ENCODE measurements at regions not wholly inside any gene's neighbourhood (a gene's known extent, or its start where the extent isn't known, plus 50 kb on each side); places are given as distances from the start of the nearest gene placed in this dataset.

- Histone ChIP-seq H3K27me3 (ENCODE audit: control insufficient read depth, insufficient read depth, low read length) (no peaks in the 10 kb centered on the region), H3K4me1 (ENCODE audit: control insufficient read depth, insufficient read depth, low read length) (no peaks in the 10 kb centered on the region), H3K9me3 (ENCODE audit: control insufficient read depth, low read length) (no peaks in the 10 kb centered on the region), H3K4me3 (ENCODE audit: low read length) (no peak overlapping the region), H3K9ac (ENCODE audit: low read length) (no peak overlapping the region), H3K36me3 (ENCODE audit: control insufficient read depth, insufficient read depth, low read length) (no peaks in the 10 kb centered on the region)
Measured at GRCh38 chr5:8176101-8176693, 307.2 kb downstream of the MTRR start.

- Histone ChIP-seq H3K36me3 (ENCODE audit: control insufficient read depth, insufficient read depth, low read length) (no peaks in the 10 kb centered on the region), H3K9ac (ENCODE audit: low read length) (no peak overlapping the region), H3K4me1 (ENCODE audit: control insufficient read depth, insufficient read depth, low read length) (no peaks in the 10 kb centered on the region)
Measured at GRCh38 chr5:8184455-8185063, 315.6 kb downstream of the MTRR start.

GRCh38 chr5:8185852-8186251, 316.9 kb downstream of the MTRR start:
- Histone ChIP-seq H3K9me3 (ENCODE audit: control insufficient read depth, low read length) (no peaks in the 10 kb centered on the region), H3K4me3 (ENCODE audit: low read length) (no peak overlapping the region), H3K4me1 (ENCODE audit: control insufficient read depth, insufficient read depth, low read length) (no peaks in the 10 kb centered on the region), H3K27me3 (ENCODE audit: control insufficient read depth, insufficient read depth, low read length) (no peaks in the 10 kb centered on the region), H3K9ac (ENCODE audit: low read length) (no peak overlapping the region), H3K36me3 (ENCODE audit: control insufficient read depth, insufficient read depth, low read length) (no peaks in the 10 kb centered on the region)

More at GRCh38 chr5:8184455-8185063, 315.6 kb downstream of the MTRR start:
- no peaks in the 10 kb centered on the region for H3K9me3 ChIP-seq (ENCODE audit: control insufficient read depth, low read length)
- H3K27me3 ChIP-seq (ENCODE audit: control insufficient read depth, insufficient read depth, low read length) = no peaks in the 10 kb centered on the region
- no peak overlapping the region for H3K4me3 ChIP-seq (ENCODE audit: low read length)

GRCh38 chr5:8188874-8189565, 320.1 kb downstream of the MTRR start:
- Histone ChIP-seq H3K4me1 (ENCODE audit: control insufficient read depth, insufficient read depth, low read length) (no peaks in the 10 kb centered on the region), H3K9me3 (ENCODE audit: control insufficient read depth, low read length) (no peaks in the 10 kb centered on the region), H3K4me3 (ENCODE audit: low read length) (no peak overlapping the region), H3K27me3 (ENCODE audit: control insufficient read depth, insufficient read depth, low read length) (no peaks in the 10 kb centered on the region), H3K36me3 (ENCODE audit: control insufficient read depth, insufficient read depth, low read length) (no peaks in the 10 kb centered on the region), H3K9ac (ENCODE audit: low read length) (no peak overlapping the region)

GRCh38 chr5:8192840-8193239, 323.9 kb downstream of the MTRR start:
- Histone ChIP-seq H3K9ac (ENCODE audit: low read length) (no peak overlapping the region), H3K27me3 (ENCODE audit: control insufficient read depth, insufficient read depth, low read length) (no peaks in the 10 kb centered on the region), H3K4me1 (ENCODE audit: control insufficient read depth, insufficient read depth, low read length) (no peaks in the 10 kb centered on the region), H3K36me3 (ENCODE audit: control insufficient read depth, insufficient read depth, low read length) (no peaks in the 10 kb centered on the region), H3K4me3 (ENCODE audit: low read length) (no peak overlapping the region), H3K9me3 (ENCODE audit: control insufficient read depth, low read length) (no peaks in the 10 kb centered on the region)

GRCh38 chr5:8196061-8196460, 327.1 kb downstream of the MTRR start:
- H3K27me3 ChIP-seq (ENCODE audit: control insufficient read depth, insufficient read depth, low read length) = no peaks in the 10 kb centered on the region
- no peak overlapping the region for H3K9ac ChIP-seq (ENCODE audit: low read length)
- no peaks in the 10 kb centered on the region for H3K9me3 ChIP-seq (ENCODE audit: control insufficient read depth, low read length)
- H3K4me1 ChIP-seq (ENCODE audit: control insufficient read depth, insufficient read depth, low read length) = no peaks in the 10 kb centered on the region
- H3K36me3 ChIP-seq (ENCODE audit: control insufficient read depth, insufficient read depth, low read length) = no peaks in the 10 kb centered on the region
- H3K4me3 ChIP-seq (ENCODE audit: low read length) = no peak overlapping the region

GRCh38 chr5:8208307-8208706, 339.4 kb downstream of the MTRR start:
- Histone ChIP-seq H3K27me3 (ENCODE audit: control insufficient read depth, insufficient read depth, low read length) (no peaks in the 10 kb centered on the region), H3K9ac (ENCODE audit: low read length) (no peak overlapping the region), H3K36me3 (ENCODE audit: control insufficient read depth, insufficient read depth, low read length) (no peaks in the 10 kb centered on the region), H3K4me3 (ENCODE audit: low read length) (no peak overlapping the region), H3K9me3 (ENCODE audit: control insufficient read depth, low read length) (no peaks in the 10 kb centered on the region), H3K4me1 (ENCODE audit: control insufficient read depth, insufficient read depth, low read length) (no peaks in the 10 kb centered on the region)

GRCh38 chr5:8209500-8209899, 340.6 kb downstream of the MTRR start:
- Histone ChIP-seq H3K4me3 (ENCODE audit: low read length) (no peak overlapping the region), H3K4me1 (ENCODE audit: control insufficient read depth, insufficient read depth, low read length) (no peaks in the 10 kb centered on the region), H3K9me3 (ENCODE audit: control insufficient read depth, low read length) (no peaks in the 10 kb centered on the region), H3K36me3 (ENCODE audit: control insufficient read depth, insufficient read depth, low read length) (no peaks in the 10 kb centered on the region), H3K9ac (ENCODE audit: low read length) (no peak overlapping the region), H3K27me3 (ENCODE audit: control insufficient read depth, insufficient read depth, low read length) (no peaks in the 10 kb centered on the region)

- Histone ChIP-seq H3K36me3 (ENCODE audit: control insufficient read depth, insufficient read depth, low read length) (no peaks in the 10 kb centered on the region), H3K4me3 (ENCODE audit: low read length) (no peak overlapping the region), H3K27me3 (ENCODE audit: control insufficient read depth, insufficient read depth, low read length) (no peaks in the 10 kb centered on the region), H3K9ac (ENCODE audit: low read length) (no peak overlapping the region), H3K9me3 (ENCODE audit: control insufficient read depth, low read length) (no peaks in the 10 kb centered on the region), H3K4me1 (ENCODE audit: control insufficient read depth, insufficient read depth, low read length) (no peaks in the 10 kb centered on the region)
Measured at GRCh38 chr5:8213701-8214240, 344.8 kb downstream of the MTRR start.

- no peaks in the 10 kb centered on the region for H3K9me3 ChIP-seq (ENCODE audit: control insufficient read depth, low read length)
- no peaks in the 10 kb centered on the region for H3K4me1 ChIP-seq (ENCODE audit: control insufficient read depth, insufficient read depth, low read length)
- no peaks in the 10 kb centered on the region for H3K27me3 ChIP-seq (ENCODE audit: control insufficient read depth, insufficient read depth, low read length)
- no peaks in the 10 kb centered on the region for H3K36me3 ChIP-seq (ENCODE audit: control insufficient read depth, insufficient read depth, low read length)
- no peak overlapping the region for H3K9ac ChIP-seq (ENCODE audit: low read length)
- no peak overlapping the region for H3K4me3 ChIP-seq (ENCODE audit: low read length)
Measured at GRCh38 chr5:8216921-8217320, 348.0 kb downstream of the MTRR start.

GRCh38 chr5:8226148-8226547, 357.2 kb downstream of the MTRR start:
- no peaks in the 10 kb centered on the region for H3K27me3 ChIP-seq (ENCODE audit: control insufficient read depth, insufficient read depth, low read length)
- H3K9ac ChIP-seq (ENCODE audit: low read length) = no peak overlapping the region
- H3K4me1 ChIP-seq (ENCODE audit: control insufficient read depth, insufficient read depth, low read length) = no peaks in the 10 kb centered on the region
- no peaks in the 10 kb centered on the region for H3K36me3 ChIP-seq (ENCODE audit: control insufficient read depth, insufficient read depth, low read length)
- H3K9me3 ChIP-seq (ENCODE audit: control insufficient read depth, low read length) = no peaks in the 10 kb centered on the region
- H3K4me3 ChIP-seq (ENCODE audit: low read length) = no peak overlapping the region

GRCh38 chr5:8227112-8227511, 358.2 kb downstream of the MTRR start:
- H3K27me3 ChIP-seq (ENCODE audit: control insufficient read depth, insufficient read depth, low read length) = no peaks in the 10 kb centered on the region
- no peaks in the 10 kb centered on the region for H3K9me3 ChIP-seq (ENCODE audit: control insufficient read depth, low read length)
- H3K9ac ChIP-seq (ENCODE audit: low read length) = no peak overlapping the region
- no peak overlapping the region for H3K4me3 ChIP-seq (ENCODE audit: low read length)
- H3K36me3 ChIP-seq (ENCODE audit: control insufficient read depth, insufficient read depth, low read length) = no peaks in the 10 kb centered on the region
- H3K4me1 ChIP-seq (ENCODE audit: control insufficient read depth, insufficient read depth, low read length) = no peaks in the 10 kb centered on the region
